T-helper 2 cell (primary cell): ENCODE measurements at regions not wholly inside any gene's neighbourhood (a gene's known extent, or its start where the extent isn't known, plus 50 kb on each side); places are given as distances from the start of the nearest gene placed in this dataset.
A peak's percentile ranks its signal among the peaks of the same experiment; 100 is the strongest.

Experiments
- DNase-seq, 5 experiments: peaks; one replicate each; pipeline versions ENCODE4 v3.0.0 to v3.0.0-alpha.2; 2012 to 2022

GRCh38 chr16:49216593-49216992 lies 65.0 kb downstream of the CBLN1 start:
- DNase-seq: no peak

- no peak for DNase-seq
These were observed 68.0 kb downstream of the CBLN1 start for GRCh38 chr16:49213594-49213993.

- DNase-seq: no peak
These were observed 77.4 kb downstream of the CBLN1 start for GRCh38 chr16:49204191-49204590.

- no peak for DNase-seq
These were observed 78.3 kb downstream of the CBLN1 start for GRCh38 chr16:49203361-49203760.

- DNase-seq: no peak
These were observed 80.5 kb downstream of the CBLN1 start for GRCh38 chr16:49201118-49201517.

GRCh38 chr16:49200223-49200820 lies 81.3 kb downstream of the CBLN1 start:
- no peak for DNase-seq

GRCh38 chr16:49195237-49195548 lies 86.4 kb downstream of the CBLN1 start:
- DNase-seq: no peak

- DNase-seq: no peak
These were observed 87.0 kb downstream of the CBLN1 start for GRCh38 chr16:49194537-49195236.

GRCh38 chr16:49193596-49193995 lies 88.0 kb downstream of the CBLN1 start:
- DNase-seq: no peak

GRCh38 chr16:49189286-49189685 lies 92.4 kb downstream of the CBLN1 start:
- DNase-seq: no peak

- DNase-seq: peak in 1 of 5 experiments; percentile 2
These were observed 97.7 kb downstream of the CBLN1 start for GRCh38 chr16:49183911-49184310.

- DNase-seq: no peak
These were observed 99.7 kb downstream of the CBLN1 start for GRCh38 chr16:49181791-49182518.

- no peak for DNase-seq
These were observed 101.8 kb downstream of the CBLN1 start for GRCh38 chr16:49179714-49180330.

GRCh38 chr16:49168126-49168525 lies 113.5 kb downstream of the CBLN1 start:
- no peak for DNase-seq

GRCh38 chr16:49165025-49165424 lies 116.6 kb downstream of the CBLN1 start:
- no peak for DNase-seq

GRCh38 chr16:49161191-49161590 lies 120.4 kb downstream of the CBLN1 start:
- no peak for DNase-seq

GRCh38 chr16:49158029-49158642 lies 123.5 kb downstream of the CBLN1 start:
- peak in 1 of 5 experiments; percentile 41 for DNase-seq

- no peak for DNase-seq
These were observed 131.3 kb downstream of the CBLN1 start for GRCh38 chr16:49150341-49150740.

- no peak for DNase-seq
These were observed 133.2 kb downstream of the CBLN1 start for GRCh38 chr16:49148410-49148809.

- DNase-seq: no peak
These were observed 141.0 kb downstream of the CBLN1 start for GRCh38 chr16:49140618-49141017.

- no peak for DNase-seq
These were observed 151.2 kb downstream of the CBLN1 start for GRCh38 chr16:49130397-49130796.

GRCh38 chr16:49129935-49130334 lies 151.7 kb downstream of the CBLN1 start:
- DNase-seq: no peak

GRCh38 chr16:49128740-49129139 lies 152.9 kb downstream of the CBLN1 start:
- no peak for DNase-seq
